H1 (cell line): ENCODE measurements at regions not wholly inside any gene's neighbourhood (a gene's known extent, or its start where the extent isn't known, plus 50 kb on each side); places are given as distances from the start of the nearest gene placed in this dataset.

Source experiments
- BRCA1 ChIP-seq: IDR thresholded peaks from 2 replicates; pipeline ENCODE4 v1.6.1; 2012; ENCODE audit warnings: low read depth, low read length, improper control_type of control experiment
- HDAC2 ChIP-seq, 2 experiments: fragments of 300-600 bp in 1 of 2; sonication (generic) in 1 of 2; IDR thresholded peaks; 2 replicates each; pipeline ENCODE4 v1.6.1; 2011 to 2012; ENCODE audit warnings: low read depth in 2 of 2, low read length in 2 of 2, mild to moderate bottlenecking in 2 of 2, moderate library complexity in 2 of 2, borderline replicate concordance in 1 of 2, inconsistent platforms in 1 of 2
- JUND ChIP-seq: IDR thresholded peaks from 2 replicates; pipeline ENCODE4 v1.6.1; 2011; ENCODE audit warnings: mild to moderate bottlenecking, improper control_type of control experiment, low read length

GRCh38 chr1:84086189-84086588 lies 57.9 kb upstream of the PRKACB start (continued):
- TF ChIP-seq HDAC2 (IDR thresholded peaks at IDR 0.05; ENCODE audit: borderline replicate concordance in 1 of 2, low read depth in 2 of 2, low read length in 2 of 2) (no peak), JUND (no peak), BRCA1 (no peak)
- TF ChIP-seq, all 59 proteins: peak for 0
